CD14-positive monocyte (primary cell): ENCODE measurements at regions not wholly inside any gene's neighbourhood (a gene's known extent, or its start where the extent isn't known, plus 50 kb on each side); places are given as distances from the start of the nearest gene placed in this dataset.

Experiments used
- DNase-seq, 3 donors: peaks; one replicate each; pipeline ENCODE4 v3.0.0-alpha.2; 2011 to 2022
- H2AFZ ChIP-seq: 2 replicates; pipeline ENCODE4 v1.6.0; 2012; ENCODE audit warnings: mild to moderate bottlenecking, low read depth, low read length, inconsistent platforms; ENCODE audit not compliant: insufficient read depth, poor library complexity, severe bottlenecking
- H3K27ac ChIP-seq, 2 donors: 1 replicate in 1 of 2; 2 replicates in 1 of 2; pipeline ENCODE4 v1.5.1; 2012 to 2013; ENCODE audit warnings: low read length in 2 of 2, control low read depth in 1 of 2, inconsistent platforms in 1 of 2, low read depth in 1 of 2, mild to moderate bottlenecking in 1 of 2
- H3K27me3 ChIP-seq, 2 donors: one replicate each; pipeline versions ENCODE4 v1.6.0 to v1.6.1; 2011 to 2013; ENCODE audit warnings: low read length in 2 of 2; ENCODE audit not compliant: control insufficient read depth in 2 of 2, insufficient read depth in 2 of 2
- H3K36me3 ChIP-seq, 2 donors: replicated peaks in 1 of 2; 1 replicate in 1 of 2; 2 replicates in 1 of 2; pipeline versions ENCODE4 v1.5.1 to v1.6.1; 2012 to 2013; ENCODE audit warnings: low read length in 2 of 2, control low read depth in 1 of 2, inconsistent platforms in 1 of 2, mild to moderate bottlenecking in 1 of 2; ENCODE audit not compliant: insufficient read depth in 2 of 2, control insufficient read depth in 1 of 2
- H3K4me1 ChIP-seq, 2 donors: 1 replicate in 1 of 2; 2 replicates in 1 of 2; pipeline versions ENCODE4 v1.5.1 to v1.6.1; 2012 to 2013; ENCODE audit warnings: low read length in 2 of 2, control low read depth in 1 of 2, inconsistent platforms in 1 of 2, mild to moderate bottlenecking in 1 of 2, moderate library complexity in 1 of 2; ENCODE audit not compliant: insufficient read depth in 2 of 2, control insufficient read depth in 1 of 2
- H3K4me2 ChIP-seq: replicated peaks from 2 replicates; pipeline ENCODE3; 2012; ENCODE audit warnings: low read length, moderate library complexity, mild to moderate bottlenecking; ENCODE audit not compliant: poor library complexity, severe bottlenecking; ENCODE audit errors: extremely low read depth
- H3K4me3 ChIP-seq, 3 experiments: fragments of 200-600 bp in 1 of 3; sonication (generic) in 1 of 3; replicated peaks in 1 of 3; 1 replicate in 2 of 3; 2 replicates in 1 of 3; pipeline ENCODE4 v1.5.1; 2011 to 2013; ENCODE audit warnings: low read length in 3 of 3, mild to moderate bottlenecking in 3 of 3, control low read depth in 2 of 3, low read depth in 2 of 3, inconsistent platforms in 1 of 3, moderate library complexity in 1 of 3
- H3K79me2 ChIP-seq: 2 replicates; pipeline ENCODE4 v1.6.0; 2012; ENCODE audit warnings: mild to moderate bottlenecking, control low read depth, inconsistent platforms, low read length, moderate library complexity; ENCODE audit not compliant: insufficient read depth
- H3K9ac ChIP-seq: 2 replicates; pipeline ENCODE4 v1.6.0; 2017; ENCODE audit warnings: low read length, mild to moderate bottlenecking; ENCODE audit not compliant: insufficient read depth, poor library complexity, severe bottlenecking
- H3K9me3 ChIP-seq, 2 donors: replicated peaks in 1 of 2; 1 replicate in 1 of 2; 2 replicates in 1 of 2; pipeline versions ENCODE4 v1.5.1 to v1.6.1; 2012 to 2013; ENCODE audit warnings: low read length in 2 of 2, control low read depth in 1 of 2; ENCODE audit not compliant: control insufficient read depth in 1 of 2, insufficient read depth in 1 of 2
- H4K20me1 ChIP-seq: 2 replicates; pipeline ENCODE4 v1.6.0; 2012; ENCODE audit warnings: mild to moderate bottlenecking, low read length, control low read depth, moderate library complexity; ENCODE audit not compliant: insufficient read depth
- H3K27ac Mint-ChIP-seq, 7 donors: one replicate each; pipeline ENCODE4 v1.8.0; 2020; ENCODE audit warnings: mild to moderate bottlenecking in 7 of 7, mixed read lengths in 7 of 7, moderate library complexity in 6 of 7, inconsistent platforms in 2 of 7
- H3K27me3 Mint-ChIP-seq, 3 donors: one replicate each; pipeline ENCODE4 v1.8.0; 2021 to 2022; ENCODE audit warnings: low read depth in 3 of 3, mild to moderate bottlenecking in 3 of 3, mixed read lengths in 3 of 3, moderate library complexity in 3 of 3, inconsistent platforms in 1 of 3
- H3K36me3 Mint-ChIP-seq, 2 donors: one replicate each; pipeline ENCODE4 v1.8.0; 2020; ENCODE audit warnings: mixed read lengths in 2 of 2, inconsistent platforms in 1 of 2, mild to moderate bottlenecking in 1 of 2
- H3K4me1 Mint-ChIP-seq: one replicate; pipeline ENCODE4 v1.8.0; 2020; ENCODE audit warnings: mild to moderate bottlenecking, mixed read lengths
- H3K4me3 Mint-ChIP-seq, 2 donors: one replicate each; pipeline ENCODE4 v1.8.0; 2020; ENCODE audit warnings: mild to moderate bottlenecking in 2 of 2, mixed read lengths in 2 of 2, moderate library complexity in 1 of 2
- H3K9me3 Mint-ChIP-seq, 7 donors: one replicate each; pipeline ENCODE4 v1.8.0; 2020 to 2022; ENCODE audit warnings: mixed read lengths in 7 of 7, mild to moderate bottlenecking in 6 of 7, moderate library complexity in 6 of 7, inconsistent platforms in 2 of 7
- WGBS: methylation state at CpG from one replicate; pipeline ENCODE4 v1.1.5; 2013; ENCODE audit warnings: missing lambda C conversion rate; ENCODE audit not compliant: insufficient coverage; 5-methylcytosine and 5-hydroxymethylcytosine counted together
- intact Hi-C, 2 donors: fragments of 100-400 bp; cut with micrococcal nuclease; formaldehyde crosslinking; loops; one replicate each; pipeline versions ENCODE4 v1.15.0 to v1.15.1; 2023
- TF ChIP-seq, protein P1 (sequence below): fragments of 200-600 bp; IDR thresholded peaks from one replicate; pipeline ENCODE4 v1.8.0; 2022; ENCODE audit warnings: antibody characterized with exemption, mild to moderate bottlenecking

DNA sequence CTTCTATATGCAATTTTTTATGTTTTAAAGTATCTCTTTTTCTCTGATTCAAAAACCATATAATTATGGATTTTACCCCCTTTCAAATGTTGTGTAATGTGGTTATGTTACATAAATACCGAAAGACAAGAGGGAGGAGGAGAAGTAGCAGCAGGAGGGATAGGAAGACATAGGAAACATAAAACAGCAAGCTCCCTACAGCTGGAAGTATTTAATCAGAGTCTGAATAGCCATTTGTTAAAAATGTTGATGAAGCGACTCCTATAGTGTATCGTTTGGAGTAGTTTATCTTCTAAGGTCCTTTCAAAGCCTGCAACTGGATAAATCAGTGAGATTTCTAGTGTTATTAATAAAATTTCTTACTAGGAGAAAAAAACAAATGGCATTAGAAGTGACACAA lies 598.1 kb upstream of the GOLIM4 start:
- TF ChIP-seq, protein P1, sequence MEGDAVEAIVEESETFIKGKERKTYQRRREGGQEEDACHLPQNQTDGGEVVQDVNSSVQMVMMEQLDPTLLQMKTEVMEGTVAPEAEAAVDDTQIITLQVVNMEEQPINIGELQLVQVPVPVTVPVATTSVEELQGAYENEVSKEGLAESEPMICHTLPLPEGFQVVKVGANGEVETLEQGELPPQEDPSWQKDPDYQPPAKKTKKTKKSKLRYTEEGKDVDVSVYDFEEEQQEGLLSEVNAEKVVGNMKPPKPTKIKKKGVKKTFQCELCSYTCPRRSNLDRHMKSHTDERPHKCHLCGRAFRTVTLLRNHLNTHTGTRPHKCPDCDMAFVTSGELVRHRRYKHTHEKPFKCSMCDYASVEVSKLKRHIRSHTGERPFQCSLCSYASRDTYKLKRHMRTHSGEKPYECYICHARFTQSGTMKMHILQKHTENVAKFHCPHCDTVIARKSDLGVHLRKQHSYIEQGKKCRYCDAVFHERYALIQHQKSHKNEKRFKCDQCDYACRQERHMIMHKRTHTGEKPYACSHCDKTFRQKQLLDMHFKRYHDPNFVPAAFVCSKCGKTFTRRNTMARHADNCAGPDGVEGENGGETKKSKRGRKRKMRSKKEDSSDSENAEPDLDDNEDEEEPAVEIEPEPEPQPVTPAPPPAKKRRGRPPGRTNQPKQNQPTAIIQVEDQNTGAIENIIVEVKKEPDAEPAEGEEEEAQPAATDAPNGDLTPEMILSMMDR, result no peak
- Histone ChIP-seq H3K79me2 (no peaks in the 10 kb centered on the region), H3K36me3 (no peaks in the 10 kb centered on the region), H3K27me3 (no peaks in the 10 kb centered on the region), H3K4me2 (no peak overlapping the region), H2AFZ (no peak overlapping the region), H3K9ac (no peak overlapping the region), H3K27ac (no peak overlapping the region), H4K20me1 (no peaks in the 10 kb centered on the region), H3K4me3 (no peak overlapping the region), H3K4me1 (no peaks in the 10 kb centered on the region), H3K9me3 (no peaks in the 10 kb centered on the region)
- H3K4me1 Mint-ChIP-seq, result no peaks in the 10 kb centered on the region
- no peaks in the 10 kb centered on the region for H3K36me3 Mint-ChIP-seq
- H3K27me3 Mint-ChIP-seq, result peaks cover 0 to 3% (median 2%) of the 10 kb centered on the region in 3 donors
- no CpG with 5 or more reads among the region's 3 CpGs for WGBS
- no peak for DNase-seq
- peaks cover 0 to 9% (median 6%) of the 10 kb centered on the region in 7 donors for H3K9me3 Mint-ChIP-seq
- intact Hi-C loops, result no loop called here
- H3K4me3 Mint-ChIP-seq, result no peak overlapping the region
- H3K27ac Mint-ChIP-seq, result no peak overlapping the region

DNA sequence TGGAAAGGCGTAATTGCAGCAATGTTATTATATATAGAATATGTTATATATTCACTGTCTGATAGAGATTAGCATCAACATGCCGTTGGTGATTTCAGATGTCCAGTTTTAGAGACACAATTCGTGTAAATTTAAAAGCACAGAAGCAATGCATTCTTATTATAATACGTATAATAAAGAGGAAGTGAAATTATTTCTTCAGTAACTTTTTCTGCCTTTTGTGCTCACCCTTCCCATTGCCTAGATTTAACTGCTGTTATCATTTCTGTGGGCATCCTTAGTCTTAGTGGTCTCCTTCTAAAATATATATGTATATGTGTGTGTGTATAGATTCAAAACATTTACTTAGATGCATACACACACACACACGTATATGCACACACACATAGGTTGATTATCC lies 592.5 kb upstream of the GOLIM4 start:
- Histone ChIP-seq H3K4me3 (no peak overlapping the region), H3K9ac (no peak overlapping the region), H4K20me1 (no peaks in the 10 kb centered on the region), H2AFZ (no peak overlapping the region), H3K4me2 (no peak overlapping the region), H3K27me3 (no peaks in the 10 kb centered on the region), H3K79me2 (no peaks in the 10 kb centered on the region), H3K27ac (no peak overlapping the region), H3K9me3 (no peaks in the 10 kb centered on the region), H3K36me3 (no peaks in the 10 kb centered on the region), H3K4me1 (no peaks in the 10 kb centered on the region)
- Mint-ChIP-seq H3K9me3 (peaks cover 0 to 4% (median 0%) of the 10 kb centered on the region in 7 donors), H3K4me1 (no peaks in the 10 kb centered on the region), H3K4me3 (no peak overlapping the region), H3K27me3 (peaks cover 1 to 3% (median 2%) of the 10 kb centered on the region in 3 donors), H3K36me3 (no peaks in the 10 kb centered on the region), H3K27ac (no peak overlapping the region)
- no CpG with 5 or more reads among the region's 5 CpGs for WGBS
- intact Hi-C loops, result no loop called here
- DNase-seq, result no peak
- TF ChIP-seq, protein P1, result no peak
